Right lobe of liver (tissue), 4 donors: ENCODE measurements at regions not wholly inside any gene's neighbourhood (a gene's known extent, or its start where the extent isn't known, plus 50 kb on each side); places are given as distances from the start of the nearest gene placed in this dataset.

Experiments
- CTCF ChIP-seq, 4 donors: fragments of 200-600 bp in 3 of 4; fragments of 450-650 bp in 1 of 4; IDR thresholded peaks; one replicate each; pipeline versions ENCODE4 v1.5.1 to v1.8.0; 2016 to 2022; ENCODE audit warnings: antibody characterized with exemption in 4 of 4, mild to moderate bottlenecking in 2 of 4
- POLR2A ChIP-seq: fragments of 450-650 bp; IDR thresholded peaks from one replicate; pipeline ENCODE4 v1.6.1; 2017; ENCODE audit warnings: antibody characterized with exemption, mild to moderate bottlenecking
- donor health status: DM: no; HTN: no; CAD: no.
- donor health status: DM: no; HTN: no; CAD: no.
- donor health status: DM: no; HTN: yes; CAD: no.

GRCh38 chrX:17917945-17918577 lies 57.0 kb upstream of the RAI2 start:
- no peak for TF ChIP-seq CTCF (IDR thresholded peaks at IDR 0.05)
- no peak for TF ChIP-seq POLR2A
